Stomach (tissue), 4 donors: ENCODE measurements at regions not wholly inside any gene's neighbourhood (a gene's known extent, or its start where the extent isn't known, plus 50 kb on each side); places are given as distances from the start of the nearest gene placed in this dataset.

ENCODE experiments used
- EP300 ChIP-seq: sonication (generic); formaldehyde crosslinking; IDR thresholded peaks from one replicate; pipeline ENCODE4 v1.6.1; 2017; ENCODE audit warnings: antibody characterized with exemption
- TF ChIP-seq, protein P1 (sequence below), 7 experiments: fragments of 450-650 bp in 4 of 7; fragments of 200-600 bp in 3 of 7; sonication (generic) in 3 of 7; IDR thresholded peaks; one replicate each; pipeline ENCODE4 v1.5.1; 2016 to 2019; ENCODE audit warnings: antibody characterized with exemption in 7 of 7, control low read depth in 2 of 7, mild to moderate bottlenecking in 1 of 7

DNA sequence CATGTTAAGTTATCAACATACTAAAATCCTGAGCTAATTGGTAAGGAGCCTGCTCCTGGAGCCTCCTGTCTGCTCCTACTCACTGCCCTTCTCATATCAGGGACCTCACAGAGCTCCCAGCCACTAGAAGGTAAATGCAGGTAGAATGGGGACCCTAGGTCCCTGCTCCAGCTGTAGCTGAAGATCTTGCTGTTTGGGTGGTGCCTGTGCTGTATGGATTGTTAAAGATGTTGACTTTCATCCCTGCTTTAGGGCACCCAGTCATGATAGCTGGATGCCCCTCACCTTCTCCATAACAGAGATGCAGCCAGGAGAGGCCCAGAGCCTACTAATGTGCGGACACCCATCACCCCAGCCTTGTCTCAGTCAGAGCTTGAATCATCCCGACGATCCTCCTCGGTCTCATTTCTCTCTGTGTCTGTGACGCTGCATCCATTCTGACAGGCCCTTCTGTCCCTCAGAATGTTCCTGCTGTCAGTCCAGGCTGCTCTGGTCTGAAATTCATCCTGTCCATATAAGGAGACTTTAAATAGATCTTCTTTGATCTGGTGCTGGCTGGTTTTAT is 341.7 kb upstream of the GATB start:
- TF ChIP-seq, protein P1, sequence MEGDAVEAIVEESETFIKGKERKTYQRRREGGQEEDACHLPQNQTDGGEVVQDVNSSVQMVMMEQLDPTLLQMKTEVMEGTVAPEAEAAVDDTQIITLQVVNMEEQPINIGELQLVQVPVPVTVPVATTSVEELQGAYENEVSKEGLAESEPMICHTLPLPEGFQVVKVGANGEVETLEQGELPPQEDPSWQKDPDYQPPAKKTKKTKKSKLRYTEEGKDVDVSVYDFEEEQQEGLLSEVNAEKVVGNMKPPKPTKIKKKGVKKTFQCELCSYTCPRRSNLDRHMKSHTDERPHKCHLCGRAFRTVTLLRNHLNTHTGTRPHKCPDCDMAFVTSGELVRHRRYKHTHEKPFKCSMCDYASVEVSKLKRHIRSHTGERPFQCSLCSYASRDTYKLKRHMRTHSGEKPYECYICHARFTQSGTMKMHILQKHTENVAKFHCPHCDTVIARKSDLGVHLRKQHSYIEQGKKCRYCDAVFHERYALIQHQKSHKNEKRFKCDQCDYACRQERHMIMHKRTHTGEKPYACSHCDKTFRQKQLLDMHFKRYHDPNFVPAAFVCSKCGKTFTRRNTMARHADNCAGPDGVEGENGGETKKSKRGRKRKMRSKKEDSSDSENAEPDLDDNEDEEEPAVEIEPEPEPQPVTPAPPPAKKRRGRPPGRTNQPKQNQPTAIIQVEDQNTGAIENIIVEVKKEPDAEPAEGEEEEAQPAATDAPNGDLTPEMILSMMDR (IDR thresholded peaks at IDR 0.05), result no peak
- TF ChIP-seq EP300, result no peak
